Urinary bladder (tissue), 3 donors: ENCODE measurements at regions not wholly inside any gene's neighbourhood (a gene's known extent, or its start where the extent isn't known, plus 50 kb on each side); places are given as distances from the start of the nearest gene placed in this dataset.
"Not testable (repeated sequence)": the region's sequence is repeated elsewhere in the genome, so short reads cannot be mapped to it uniquely, and the experiment has no call there.

Experiments
- DNase-seq: peaks from one replicate; pipeline ENCODE4 v3.0.0-alpha.2; 2015; ENCODE audit errors: extremely low spot score
- H3K27ac ChIP-seq: one replicate; pipeline ENCODE4 v1.5.1; 2013; ENCODE audit warnings: low read depth, mild to moderate bottlenecking, moderate library complexity
- H3K36me3 ChIP-seq: one replicate; pipeline ENCODE4 v1.6.1; 2013; ENCODE audit warnings: mild to moderate bottlenecking, moderate library complexity; ENCODE audit not compliant: insufficient read depth
- H3K4me1 ChIP-seq: one replicate; pipeline ENCODE4 v1.6.1; 2013; ENCODE audit warnings: mild to moderate bottlenecking, moderate library complexity; ENCODE audit not compliant: insufficient read depth
- H3K4me3 ChIP-seq: one replicate; pipeline ENCODE4 v1.5.1; 2013; ENCODE audit warnings: low read depth, low read length
- WGBS: extraction: QIAGEN DNeasy Blood & Tissue Kit; methylation state at CpG from one replicate; pipeline ENCODE4 v1.1.7; 2013; 5-methylcytosine and 5-hydroxymethylcytosine counted together
- donor health status: healthy with polysubstance abuse.
- donor health status: healthy.

- no peak overlapping the region for H3K27ac ChIP-seq
- H3K4me1 ChIP-seq = no peaks in the 10 kb centered on the region
- no peak for DNase-seq
- 80% methylated on average over 2 of the region's 2 CpGs for WGBS
- no peak overlapping the region for H3K4me3 ChIP-seq
- H3K36me3 ChIP-seq = no peaks in the 10 kb centered on the region
Observed at GRCh38 chr5:124494540-124495116, 251.8 kb downstream of the ZNF608 start.

- no peak for DNase-seq
- Histone ChIP-seq H3K4me1 (no peaks in the 10 kb centered on the region), H3K4me3 (no peak overlapping the region), H3K36me3 (no peaks in the 10 kb centered on the region), H3K27ac (no peak overlapping the region)
- WGBS = 85% methylated on average over 13 of the region's 13 CpGs
Observed at GRCh38 chr5:124492444-124493224, 253.8 kb downstream of the ZNF608 start.

GRCh38 chr5:124490315-124490714, 256.1 kb downstream of the ZNF608 start:
- H3K36me3 ChIP-seq, DNase-seq, H3K27ac ChIP-seq, H3K4me3 ChIP-seq, H3K4me1 ChIP-seq: not testable (repeated sequence)
- 96% methylated on average over 2 of the region's 2 CpGs for WGBS

- WGBS = 94% methylated on average over 4 of the region's 4 CpGs
- H3K4me3 ChIP-seq = no peak overlapping the region
Observed at GRCh38 chr5:124481419-124481818, 265.0 kb downstream of the ZNF608 start.

GRCh38 chr5:124480964-124481363, 265.5 kb downstream of the ZNF608 start:
- DNase-seq = no peak
- Histone ChIP-seq H3K4me3 (no peak overlapping the region), H3K36me3 (no peaks in the 10 kb centered on the region), H3K27ac (no peak overlapping the region), H3K4me1 (no peaks in the 10 kb centered on the region)
- WGBS = 96% methylated on average over 5 of the region's 5 CpGs

More at GRCh38 chr5:124481419-124481818, 265.0 kb downstream of the ZNF608 start:
- Histone ChIP-seq H3K27ac (no peak overlapping the region), H3K36me3 (no peaks in the 10 kb centered on the region), H3K4me1 (no peaks in the 10 kb centered on the region)
- DNase-seq = no peak

- 95% methylated on average over 1 of the region's 1 CpG for WGBS
- DNase-seq = no peak
- no peaks in the 10 kb centered on the region for H3K4me1 ChIP-seq
- no peak overlapping the region for H3K4me3 ChIP-seq
- no peak overlapping the region for H3K27ac ChIP-seq
- H3K36me3 ChIP-seq = no peaks in the 10 kb centered on the region
Observed at GRCh38 chr5:124480022-124480421, 266.4 kb downstream of the ZNF608 start.

GRCh38 chr5:124478264-124478663, 268.2 kb downstream of the ZNF608 start:
- Histone ChIP-seq H3K4me3 (no peak overlapping the region), H3K4me1 (no peaks in the 10 kb centered on the region), H3K27ac (no peak overlapping the region), H3K36me3 (no peaks in the 10 kb centered on the region)
- DNase-seq = no peak
- 87% methylated on average over 1 of the region's 1 CpG for WGBS

- Histone ChIP-seq H3K4me1 (no peaks in the 10 kb centered on the region), H3K36me3 (no peaks in the 10 kb centered on the region), H3K4me3 (no peak overlapping the region), H3K27ac (no peak overlapping the region)
- WGBS = 72% methylated on average over 2 of the region's 2 CpGs
- no peak for DNase-seq
Observed at GRCh38 chr5:124477577-124477976, 268.9 kb downstream of the ZNF608 start.

GRCh38 chr5:124477062-124477461, 269.4 kb downstream of the ZNF608 start:
- no peak for DNase-seq
- no peaks in the 10 kb centered on the region for H3K36me3 ChIP-seq
- H3K4me1 ChIP-seq = no peaks in the 10 kb centered on the region
- WGBS = 74% methylated on average over 1 of the region's 1 CpG
- no peak overlapping the region for H3K27ac ChIP-seq
- no peak overlapping the region for H3K4me3 ChIP-seq

- H3K27ac ChIP-seq = no peak overlapping the region
- no peak for DNase-seq
- no peaks in the 10 kb centered on the region for H3K36me3 ChIP-seq
- no peak overlapping the region for H3K4me3 ChIP-seq
- WGBS = 80% methylated on average over 3 of the region's 3 CpGs
- no peaks in the 10 kb centered on the region for H3K4me1 ChIP-seq
Observed at GRCh38 chr5:124474528-124475215, 271.8 kb downstream of the ZNF608 start.

- Histone ChIP-seq H3K36me3 (no peaks in the 10 kb centered on the region), H3K4me3 (no peak overlapping the region), H3K4me1 (no peaks in the 10 kb centered on the region), H3K27ac (no peak overlapping the region)
- 81% methylated on average over 5 of the region's 5 CpGs for WGBS
- no peak for DNase-seq
Observed at GRCh38 chr5:124468671-124469411, 277.6 kb downstream of the ZNF608 start.

GRCh38 chr5:124467745-124468144, 278.7 kb downstream of the ZNF608 start:
- H3K36me3 ChIP-seq = no peaks in the 10 kb centered on the region
- WGBS = 95% methylated on average over 1 of the region's 1 CpG
- no peak overlapping the region for H3K4me3 ChIP-seq
- no peak for DNase-seq
- H3K4me1 ChIP-seq = no peaks in the 10 kb centered on the region
- no peak overlapping the region for H3K27ac ChIP-seq

- no peaks in the 10 kb centered on the region for H3K36me3 ChIP-seq
- no peak for DNase-seq
- no peak overlapping the region for H3K4me3 ChIP-seq
- 78% methylated on average over 4 of the region's 4 CpGs for whole genome bisulfite sequencing
- no peaks in the 10 kb centered on the region for H3K4me1 ChIP-seq
- H3K27ac ChIP-seq = no peak overlapping the region
Observed at GRCh38 chr5:124466011-124466410, 280.4 kb downstream of the ZNF608 start.
